GM21390 (cell line): ENCODE measurements at regions not wholly inside any gene's neighbourhood (a gene's known extent, or its start where the extent isn't known, plus 50 kb on each side); places are given as distances from the start of the nearest gene placed in this dataset.
A peak's percentile ranks its signal among the peaks of the same experiment; 100 is the strongest.

Source experiments
- ATAC-seq: cut with Tn5 transposase; IDR thresholded peaks from one replicate; pipeline ENCODE4 v1.9.1; 2021; ENCODE audit not compliant: unreplicated experiment

- no peak for ATAC-seq
These were observed 65.0 kb upstream of the POU2AF1 start for GRCh38 chr11:111444040-111444439.

- ATAC-seq: no peak
These were observed 64.6 kb upstream of the POU2AF1 start for GRCh38 chr11:111443640-111444039.

- ATAC-seq: no peak
These were observed 64.0 kb upstream of the POU2AF1 start for GRCh38 chr11:111443032-111443431.

- ATAC-seq: no peak
These were observed 62.4 kb upstream of the POU2AF1 start for GRCh38 chr11:111441443-111441842.

- no peak for ATAC-seq
These were observed 61.5 kb upstream of the POU2AF1 start for GRCh38 chr11:111440416-111441205.

- ATAC-seq: no peak
These were observed 60.8 kb upstream of the POU2AF1 start for GRCh38 chr11:111439901-111440300.

GRCh38 chr11:111438846-111439520, 59.9 kb upstream of the POU2AF1 start:
- ATAC-seq: no peak

GRCh38 chr11:111438168-111438567, 59.1 kb upstream of the POU2AF1 start:
- no peak for ATAC-seq

- ATAC-seq: no peak
These were observed 56.1 kb upstream of the POU2AF1 start for GRCh38 chr11:111435046-111435698.

- ATAC-seq: peak; percentile 73
These were observed 50.0 kb upstream of the POU2AF1 start for GRCh38 chr11:111429066-111429506.
